A673 (cell line): ENCODE measurements at regions not wholly inside any gene's neighbourhood (a gene's known extent, or its start where the extent isn't known, plus 50 kb on each side); places are given as distances from the start of the nearest gene placed in this dataset.
"Not testable (repeated sequence)": the region's sequence is repeated elsewhere in the genome, so short reads cannot be mapped to it uniquely, and the experiment has no call there.

Experiments used
- CTCF ChIP-seq: fragments of 300-800, 200-600 bp; sonication (generic); conservative IDR thresholded peaks from 2 replicates; pipeline ENCODE4 v1.5.1; 2017; ENCODE audit warnings: low read depth, mild to moderate bottlenecking, antibody characterized with exemption, low read length, moderate library complexity, mixed read lengths
- EZH2 ChIP-seq: fragments of 200-600 bp; sonication (generic); IDR thresholded peaks from 2 replicates; pipeline ENCODE4 v1.6.1; 2017; ENCODE audit warnings: borderline replicate concordance, low read depth, mild to moderate bottlenecking, mixed read lengths, antibody characterized with exemption, low read length; ENCODE audit not compliant: poor library complexity, severe bottlenecking

GRCh38 chr5:88622890-88623289 lies 260.1 kb downstream of the MEF2C start:
- TF ChIP-seq CTCF, EZH2: not testable (repeated sequence)
